GM12875 (cell line): ENCODE measurements at regions not wholly inside any gene's neighbourhood (a gene's known extent, or its start where the extent isn't known, plus 50 kb on each side); places are given as distances from the start of the nearest gene placed in this dataset.

Experiments
- H3K4me3 ChIP-seq: one replicate; pipeline ENCODE4 v1.5.1; 2011; ENCODE audit warnings: low read depth, low read length, control low read depth
- TF ChIP-seq, protein P1 (sequence below): IDR thresholded peaks from 2 replicates; pipeline ENCODE4 v1.5.1; 2011; ENCODE audit warnings: low read depth, mild to moderate bottlenecking, control low read depth, inconsistent platforms, low read length, moderate library complexity, borderline replicate concordance; ENCODE audit not compliant: insufficient read depth

GRCh38 chr10:44821290-44821689 lies 89.8 kb upstream of the TMEM72 start:
- TF ChIP-seq, protein P1, sequence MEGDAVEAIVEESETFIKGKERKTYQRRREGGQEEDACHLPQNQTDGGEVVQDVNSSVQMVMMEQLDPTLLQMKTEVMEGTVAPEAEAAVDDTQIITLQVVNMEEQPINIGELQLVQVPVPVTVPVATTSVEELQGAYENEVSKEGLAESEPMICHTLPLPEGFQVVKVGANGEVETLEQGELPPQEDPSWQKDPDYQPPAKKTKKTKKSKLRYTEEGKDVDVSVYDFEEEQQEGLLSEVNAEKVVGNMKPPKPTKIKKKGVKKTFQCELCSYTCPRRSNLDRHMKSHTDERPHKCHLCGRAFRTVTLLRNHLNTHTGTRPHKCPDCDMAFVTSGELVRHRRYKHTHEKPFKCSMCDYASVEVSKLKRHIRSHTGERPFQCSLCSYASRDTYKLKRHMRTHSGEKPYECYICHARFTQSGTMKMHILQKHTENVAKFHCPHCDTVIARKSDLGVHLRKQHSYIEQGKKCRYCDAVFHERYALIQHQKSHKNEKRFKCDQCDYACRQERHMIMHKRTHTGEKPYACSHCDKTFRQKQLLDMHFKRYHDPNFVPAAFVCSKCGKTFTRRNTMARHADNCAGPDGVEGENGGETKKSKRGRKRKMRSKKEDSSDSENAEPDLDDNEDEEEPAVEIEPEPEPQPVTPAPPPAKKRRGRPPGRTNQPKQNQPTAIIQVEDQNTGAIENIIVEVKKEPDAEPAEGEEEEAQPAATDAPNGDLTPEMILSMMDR = no peak
- H3K4me3 ChIP-seq = no peak overlapping the region

DNA sequence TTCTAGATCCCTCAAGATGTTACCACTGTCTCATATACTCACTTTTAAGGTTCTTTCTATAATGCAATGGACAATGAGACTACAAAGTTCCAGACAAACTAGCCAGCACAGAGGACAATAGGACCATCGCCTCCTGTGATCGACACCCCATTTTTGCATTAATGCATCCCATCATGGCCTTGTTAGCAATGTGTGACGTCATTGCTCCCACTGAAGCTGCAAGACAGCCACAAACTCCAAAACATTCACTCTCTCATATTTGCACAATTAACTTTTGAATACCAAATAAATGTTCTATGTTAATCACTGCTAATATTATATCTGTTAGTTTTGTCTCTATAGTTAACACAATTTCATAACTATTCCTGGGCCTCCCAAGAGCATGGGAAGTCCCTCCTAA lies 88.8 kb upstream of the TMEM72 start:
- TF ChIP-seq, protein P1 = no peak
- H3K4me3 ChIP-seq = no peak overlapping the region

- TF ChIP-seq, protein P1 = no peak
- H3K4me3 ChIP-seq = no peak overlapping the region
These were observed 88.2 kb upstream of the TMEM72 start for GRCh38 chr10:44822966-44823365.

GRCh38 chr10:44824607-44825006 lies 86.5 kb upstream of the TMEM72 start:
- no peak overlapping the region for H3K4me3 ChIP-seq
- TF ChIP-seq, protein P1 = no peak

- no peak overlapping the region for H3K4me3 ChIP-seq
- TF ChIP-seq, protein P1 = no peak
These were observed 83.6 kb upstream of the TMEM72 start for GRCh38 chr10:44827431-44828006.

GRCh38 chr10:44828508-44829142 lies 82.5 kb upstream of the TMEM72 start:
- TF ChIP-seq, protein P1 = no peak
- H3K4me3 ChIP-seq = no peak overlapping the region

GRCh38 chr10:44829426-44829825 lies 81.7 kb upstream of the TMEM72 start:
- TF ChIP-seq, protein P1 = no peak
- H3K4me3 ChIP-seq = no peak overlapping the region
